PC-9 (cell line): ENCODE measurements at regions not wholly inside any gene's neighbourhood (a gene's known extent, or its start where the extent isn't known, plus 50 kb on each side); places are given as distances from the start of the nearest gene placed in this dataset.

ENCODE experiments used
- EZH2 ChIP-seq: fragments of 200-600 bp; sonication (generic); IDR thresholded peaks from 2 replicates; pipeline ENCODE4 v1.8.0; 2017; ENCODE audit warnings: antibody characterized with exemption, low read depth
- TF ChIP-seq, protein P1 (sequence below): fragments of 200-600 bp; sonication (generic); conservative IDR thresholded peaks from 2 replicates; pipeline ENCODE4 v1.6.1; 2017; ENCODE audit warnings: mixed run types, antibody characterized with exemption, mild to moderate bottlenecking, moderate library complexity

DNA sequence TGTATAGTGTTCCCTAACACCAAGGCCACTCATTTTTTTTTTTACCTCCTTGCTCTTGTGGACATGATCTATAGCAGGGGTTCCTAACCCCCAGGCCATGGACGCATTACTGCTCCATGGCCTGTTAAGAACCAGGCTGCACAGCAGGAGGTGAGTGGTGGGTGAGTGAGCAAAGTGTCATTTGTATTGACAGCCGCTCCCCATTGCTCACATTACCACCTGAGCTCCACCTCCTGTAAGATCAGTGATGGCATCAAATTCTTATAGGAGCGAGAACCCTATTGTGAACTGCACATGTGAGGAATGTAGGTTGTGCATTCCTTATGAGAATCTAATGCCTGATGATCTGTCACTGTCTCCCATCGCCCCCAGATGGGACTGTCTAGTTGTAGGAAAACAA lies 342.0 kb downstream of the SOX9 start:
- TF ChIP-seq, protein P1, sequence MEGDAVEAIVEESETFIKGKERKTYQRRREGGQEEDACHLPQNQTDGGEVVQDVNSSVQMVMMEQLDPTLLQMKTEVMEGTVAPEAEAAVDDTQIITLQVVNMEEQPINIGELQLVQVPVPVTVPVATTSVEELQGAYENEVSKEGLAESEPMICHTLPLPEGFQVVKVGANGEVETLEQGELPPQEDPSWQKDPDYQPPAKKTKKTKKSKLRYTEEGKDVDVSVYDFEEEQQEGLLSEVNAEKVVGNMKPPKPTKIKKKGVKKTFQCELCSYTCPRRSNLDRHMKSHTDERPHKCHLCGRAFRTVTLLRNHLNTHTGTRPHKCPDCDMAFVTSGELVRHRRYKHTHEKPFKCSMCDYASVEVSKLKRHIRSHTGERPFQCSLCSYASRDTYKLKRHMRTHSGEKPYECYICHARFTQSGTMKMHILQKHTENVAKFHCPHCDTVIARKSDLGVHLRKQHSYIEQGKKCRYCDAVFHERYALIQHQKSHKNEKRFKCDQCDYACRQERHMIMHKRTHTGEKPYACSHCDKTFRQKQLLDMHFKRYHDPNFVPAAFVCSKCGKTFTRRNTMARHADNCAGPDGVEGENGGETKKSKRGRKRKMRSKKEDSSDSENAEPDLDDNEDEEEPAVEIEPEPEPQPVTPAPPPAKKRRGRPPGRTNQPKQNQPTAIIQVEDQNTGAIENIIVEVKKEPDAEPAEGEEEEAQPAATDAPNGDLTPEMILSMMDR: no peak
- no peak for TF ChIP-seq EZH2
